Adrenal gland (tissue), 9 donors: ENCODE measurements at regions not wholly inside any gene's neighbourhood (a gene's known extent, or its start where the extent isn't known, plus 50 kb on each side); places are given as distances from the start of the nearest gene placed in this dataset.
"Not testable (repeated sequence)": the region's sequence is repeated elsewhere in the genome, so short reads cannot be mapped to it uniquely, and the experiment has no call there.

Experiments used
- DNase-seq, 7 donors: peaks; one replicate each; pipeline ENCODE4 v3.0.0-alpha.2; 2019 to 2020
- H3K27ac ChIP-seq, 5 donors: fragments of 200-600 bp; sonication (generic) in 4 of 5; 1 replicate in 3 of 5; 2 replicates in 2 of 5; pipeline versions ENCODE4 v1.5.1 to v1.8.0; 2016 to 2020; ENCODE audit warnings: mild to moderate bottlenecking in 1 of 5
- H3K27me3 ChIP-seq: fragments of 200-600 bp; 2 replicates; pipeline ENCODE4 v1.8.0; 2021
- H3K36me3 ChIP-seq, 2 donors: fragments of 200-600 bp; replicated peaks in 1 of 2; 1 replicate in 1 of 2; 2 replicates in 1 of 2; pipeline versions ENCODE4 v1.5.1 to v1.8.0; 2018 to 2022
- H3K4me1 ChIP-seq, 2 donors: fragments of 200-600 bp; replicated peaks in 1 of 2; 1 replicate in 1 of 2; 2 replicates in 1 of 2; pipeline versions ENCODE4 v1.5.1 to v1.8.0; 2018 to 2021
- H3K4me3 ChIP-seq, 4 donors: fragments of 200-600 bp; sonication (generic) in 3 of 4; one replicate each; pipeline ENCODE4 v1.5.1; 2016 to 2018
- H3K9me3 ChIP-seq, 3 donors: fragments of 200-600 bp; sonication (generic) in 1 of 3; replicated peaks in 1 of 3; 1 replicate in 2 of 3; 2 replicates in 1 of 3; pipeline versions ENCODE4 v1.5.1 to v1.8.0; 2016 to 2021
- CTCF ChIP-seq, 6 experiments: fragments of 450-650 bp in 4 of 6; fragments of 200-600 bp in 2 of 6; sonication (generic) in 1 of 6; IDR thresholded peaks; 1 replicate in 5 of 6; 2 replicates in 1 of 6; pipeline versions ENCODE4 v1.5.1 to v1.8.0; 2016 to 2021; ENCODE audit warnings: antibody characterized with exemption in 6 of 6, mild to moderate bottlenecking in 2 of 6, moderate library complexity in 1 of 6
- POLR2A ChIP-seq, 2 donors: fragments of 450-650 bp; IDR thresholded peaks; one replicate each; pipeline ENCODE4 v1.6.1; 2017; ENCODE audit warnings: antibody characterized with exemption in 2 of 2, mild to moderate bottlenecking in 2 of 2, moderate library complexity in 1 of 2
- WGBS, 4 donors: extraction: QIAGEN DNeasy Blood & Tissue Kit in 2 of 4; methylation state at CpG; one replicate each; pipeline versions ENCODE4 v1.1.5 to v1.1.7; 2013 to 2017; 5-methylcytosine and 5-hydroxymethylcytosine counted together
- intact Hi-C, 2 donors: fragments of 100-400 bp; cut with DNase I; formaldehyde crosslinking; loops; one replicate each; pipeline versions ENCODE4 v1.14.1 to v1.15.0; 2022 to 2023
- donor health status: healthy with polysubstance abuse.
- donor health status: Bipolar disorder and iron deficiency.
- donor health status: DM: yes; HTN: yes; CAD: no.
- donor health status: DM: no; HTN: no; CAD: no.
- donor health status: DM: no; HTN: no; CAD: no.

DNA sequence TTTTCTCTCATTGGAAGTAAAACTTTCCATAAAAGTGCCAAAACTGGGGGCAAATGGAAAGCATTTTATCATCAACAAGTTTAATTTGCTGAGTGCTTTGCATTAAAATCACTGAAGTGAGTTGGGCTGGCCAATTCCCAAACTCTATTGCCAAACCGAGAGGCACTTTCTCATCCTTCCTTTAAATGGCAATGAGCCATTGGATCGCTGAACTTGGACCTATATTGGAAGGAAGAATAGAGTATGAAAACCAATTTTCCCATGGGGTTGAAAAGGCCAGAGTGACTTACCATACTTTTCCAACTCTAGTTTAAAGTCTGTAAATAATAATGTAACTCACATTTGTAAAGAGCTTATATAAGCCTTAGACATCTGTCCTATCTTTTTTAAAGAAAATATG, 189.1 kb upstream of the C1orf87 start:
- Histone ChIP-seq H3K4me1 (no peaks in the 10 kb centered on the region), H3K27ac (no peak overlapping the region), H3K27me3 (no peaks in the 10 kb centered on the region), H3K9me3 (no peaks in the 10 kb centered on the region), H3K36me3 (no peaks in the 10 kb centered on the region), H3K4me3 (no peak overlapping the region)
- 70 to 84% (median 80%) methylated on average over 2 of the region's 2 CpGs for WGBS, 4 donors
- intact Hi-C loops: no loop called here
- TF ChIP-seq CTCF (IDR thresholded peaks at IDR 0.05): no peak
- no peak for TF ChIP-seq POLR2A (IDR thresholded peaks at IDR 0.05)
- DNase-seq: no peak

DNA sequence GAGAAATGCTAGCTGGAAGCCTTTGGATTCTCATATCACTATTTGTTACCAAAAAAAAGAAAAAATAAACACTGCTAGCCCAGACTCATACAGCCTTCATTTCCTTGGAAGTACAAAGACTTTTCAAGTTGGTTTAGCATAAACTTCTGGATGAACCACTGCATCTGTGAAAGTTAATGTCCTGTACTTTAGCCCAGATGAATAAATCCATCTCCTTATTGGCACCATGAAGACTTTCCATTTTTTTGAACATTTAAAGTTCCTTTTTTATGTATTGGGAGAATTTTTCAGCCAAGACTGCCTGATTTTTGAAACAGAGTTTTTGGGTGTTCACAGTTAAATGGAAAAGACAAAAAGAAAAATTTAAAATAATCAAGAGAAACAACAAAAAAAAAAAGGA, 184.0 kb upstream of the C1orf87 start:
- H3K27me3 ChIP-seq: no peaks in the 10 kb centered on the region
- intact Hi-C loops: no loop called here
- no peak overlapping the region for H3K4me3 ChIP-seq
- no peaks in the 10 kb centered on the region for H3K36me3 ChIP-seq
- no peak for TF ChIP-seq POLR2A (IDR thresholded peaks at IDR 0.05)
- no peak for TF ChIP-seq CTCF (IDR thresholded peaks at IDR 0.05)
- H3K27ac ChIP-seq: no peak overlapping the region
- no peaks in the 10 kb centered on the region for H3K4me1 ChIP-seq
- H3K9me3 ChIP-seq: no peaks in the 10 kb centered on the region
- no peak for DNase-seq

- Histone ChIP-seq H3K4me3 (no peak overlapping the region), H3K9me3 (no peaks in the 10 kb centered on the region), H3K4me1 (no peaks in the 10 kb centered on the region), H3K36me3 (no peaks in the 10 kb centered on the region), H3K27me3 (no peaks in the 10 kb centered on the region), H3K27ac (no peak overlapping the region)
- TF ChIP-seq POLR2A (IDR thresholded peaks at IDR 0.05) (no peak), CTCF (IDR thresholded peaks at IDR 0.05) (no peak)
- intact Hi-C loops: no loop called here
- 86 to 95% (median 93%) methylated on average over 1 of the region's 1 CpG for WGBS, 4 donors
- DNase-seq: no peak
These were observed 182.0 kb upstream of the C1orf87 start for GRCh38 chr1:60255565-60255964.

DNA sequence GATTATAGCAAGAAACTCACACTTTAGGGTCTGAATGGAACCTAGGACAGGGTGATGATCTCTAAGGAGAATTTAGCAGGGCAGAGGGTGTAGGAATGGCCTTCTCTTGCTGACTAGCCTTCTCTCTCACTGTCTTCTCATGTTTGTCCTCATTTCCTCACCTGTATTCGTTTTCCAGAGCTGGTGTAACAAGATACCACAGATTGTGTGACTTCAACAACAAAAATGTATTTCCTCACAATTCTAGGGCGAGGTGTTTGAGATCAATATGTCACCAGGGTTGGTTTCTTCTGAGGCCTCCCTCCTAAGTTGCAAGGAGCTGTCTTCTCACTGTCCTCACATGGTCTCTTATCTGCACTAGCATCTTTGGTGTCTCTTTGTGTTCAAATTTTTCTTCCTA, 177.9 kb upstream of the C1orf87 start:
- H3K9me3 ChIP-seq: no peaks in the 10 kb centered on the region
- intact Hi-C loops: no loop called here
- WGBS, 4 donors: 60 to 72% (median 68%) methylated on average over 2 of the region's 2 CpGs
- no peaks in the 10 kb centered on the region for H3K36me3 ChIP-seq
- no peak for DNase-seq
- no peaks in the 10 kb centered on the region for H3K4me1 ChIP-seq
- TF ChIP-seq POLR2A (IDR thresholded peaks at IDR 0.05) (no peak), CTCF (IDR thresholded peaks at IDR 0.05) (no peak)
- H3K4me3 ChIP-seq: no peak overlapping the region
- H3K27ac ChIP-seq: no peak overlapping the region
- H3K27me3 ChIP-seq: no peaks in the 10 kb centered on the region

GRCh38 chr1:60247467-60247866, 173.9 kb upstream of the C1orf87 start:
- H3K27me3 ChIP-seq, H3K4me1 ChIP-seq, intact Hi-C loops, H3K36me3 ChIP-seq, H3K27ac ChIP-seq, DNase-seq, H3K4me3 ChIP-seq, H3K9me3 ChIP-seq: not testable (repeated sequence)
- 67 to 100% (median 81%) methylated on average over 1 of the region's 1 CpG for WGBS, 4 donors
